NCI-H146 treated with DMSO at 0.1 percent for 48 hours (cell line): ENCODE measurements at regions not wholly inside any gene's neighbourhood (a gene's known extent, or its start where the extent isn't known, plus 50 kb on each side); places are given as distances from the start of the nearest gene placed in this dataset.

Source experiments
- DNase-seq: peaks from one replicate; lab custom pipeline; 2025; ENCODE audit not compliant: unreplicated experiment; lab: John Stamatoyannopoulos, UW

GRCh38 chr1:5110508-5110907 is 456.1 kb downstream of the AJAP1 start:
- DNase-seq, result no peak

- DNase-seq, result peak; percentile 38
These were observed 455.2 kb downstream of the AJAP1 start for GRCh38 chr1:5109633-5110032.

GRCh38 chr1:5108740-5109139 is 454.3 kb downstream of the AJAP1 start:
- DNase-seq, result peak; percentile 11

GRCh38 chr1:5105744-5106143 is 451.3 kb downstream of the AJAP1 start:
- no peak for DNase-seq

GRCh38 chr1:5099558-5099957 is 445.1 kb downstream of the AJAP1 start:
- peak; percentile 4 for DNase-seq

GRCh38 chr1:5098981-5099385 is 444.6 kb downstream of the AJAP1 start:
- DNase-seq, result no peak

- no peak for DNase-seq
These were observed 438.6 kb downstream of the AJAP1 start for GRCh38 chr1:5093042-5093441.

GRCh38 chr1:5084676-5085075 is 430.3 kb downstream of the AJAP1 start:
- DNase-seq, result no peak

GRCh38 chr1:5067246-5067645 is 412.8 kb downstream of the AJAP1 start:
- no peak for DNase-seq

GRCh38 chr1:5053744-5054143 is 399.3 kb downstream of the AJAP1 start:
- no peak for DNase-seq

- DNase-seq, result no peak
These were observed 374.7 kb downstream of the AJAP1 start for GRCh38 chr1:5029136-5029535.

GRCh38 chr1:5012249-5012648 is 357.8 kb downstream of the AJAP1 start:
- DNase-seq, result no peak

GRCh38 chr1:5010656-5011055 is 356.2 kb downstream of the AJAP1 start:
- DNase-seq, result no peak

- DNase-seq, result no peak
These were observed 355.8 kb downstream of the AJAP1 start for GRCh38 chr1:5010236-5010635.

- DNase-seq, result no peak
These were observed 355.1 kb downstream of the AJAP1 start for GRCh38 chr1:5009376-5010065.

GRCh38 chr1:5005171-5005570 is 350.8 kb downstream of the AJAP1 start:
- DNase-seq, result no peak

GRCh38 chr1:5002676-5003075 is 348.3 kb downstream of the AJAP1 start:
- no peak for DNase-seq

GRCh38 chr1:5001466-5001865 is 347.1 kb downstream of the AJAP1 start:
- DNase-seq, result no peak

GRCh38 chr1:4986306-4986705 is 331.9 kb downstream of the AJAP1 start:
- no peak for DNase-seq

GRCh38 chr1:4984841-4985240 is 330.4 kb downstream of the AJAP1 start:
- no peak for DNase-seq

- no peak for DNase-seq
These were observed 325.8 kb downstream of the AJAP1 start for GRCh38 chr1:4980211-4980610.

- DNase-seq, result no peak
These were observed 324.4 kb downstream of the AJAP1 start for GRCh38 chr1:4978660-4979390.

- DNase-seq, result no peak
These were observed 323.3 kb downstream of the AJAP1 start for GRCh38 chr1:4977701-4978100.
